ENCODE measurements at regions not wholly inside any gene's neighbourhood (a gene's known extent, or its start where the extent isn't known, plus 50 kb on each side); places are given as distances from the start of the nearest gene placed in this dataset.

DNA sequence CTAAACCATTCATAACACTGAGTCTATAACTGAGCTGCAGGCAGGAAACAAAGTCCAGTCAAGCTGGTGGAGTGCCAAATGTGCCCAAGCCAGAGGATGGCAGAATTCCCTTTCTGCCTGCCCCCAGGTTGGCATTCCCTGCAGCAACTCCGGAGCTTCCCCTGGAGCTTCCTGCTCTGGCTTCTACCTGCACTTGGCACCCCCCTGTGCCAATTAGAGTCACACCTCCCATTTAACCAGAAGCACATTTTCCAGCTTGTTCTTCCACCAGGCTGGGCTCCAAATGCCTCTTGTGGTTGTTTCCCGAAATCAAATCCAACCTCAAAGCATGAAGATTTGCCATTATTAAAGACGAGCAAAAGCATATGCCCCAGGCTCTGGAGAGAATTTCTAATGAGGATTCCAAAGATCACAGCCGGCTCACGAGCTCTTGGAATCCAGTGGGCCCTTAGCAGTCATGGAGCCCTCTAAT, 294.5 kb downstream of the RRAGC start:
- Histone ChIP-seq H3K27me3 (ENCODE audit: control insufficient read depth in 1 of 2, insufficient read depth in 2 of 2, low read length in 1 of 2) (no peaks in the 10 kb centered on the region), H3K4me1 (ENCODE audit: control insufficient read depth in 1 of 2, insufficient read depth in 2 of 2, low read length in 2 of 2) (no peaks in the 10 kb centered on the region), H3K36me3 (ENCODE audit: control insufficient read depth in 1 of 2, insufficient read depth in 2 of 2, low read length in 1 of 2) (no peaks in the 10 kb centered on the region), H3K9me3 (ENCODE audit: control insufficient read depth, low read length) (no peaks in the 10 kb centered on the region), H3K4me3 (ENCODE audit: low read length in 2 of 2) (no peak overlapping the region), H3K27ac (ENCODE audit: low read depth in 1 of 2, low read length in 2 of 2) (no peak overlapping the region)
- no peak for DNase-seq
- WGBS, 2 donors: 31 to 47% methylated on average over 5 of the region's 5 CpGs
- peak; percentile 22 for ATAC-seq (ENCODE audit: low FRiP score)
- intact Hi-C loops (cut with DNase I): no loop called here

GRCh38 chr1:38563942-38564735, 295.4 kb downstream of the RRAGC start:
- Histone ChIP-seq H3K27ac (ENCODE audit: low read depth in 1 of 2, low read length in 2 of 2) (no peak overlapping the region), H3K4me1 (ENCODE audit: control insufficient read depth in 1 of 2, insufficient read depth in 2 of 2, low read length in 2 of 2) (no peaks in the 10 kb centered on the region), H3K36me3 (ENCODE audit: control insufficient read depth in 1 of 2, insufficient read depth in 2 of 2, low read length in 1 of 2) (no peaks in the 10 kb centered on the region), H3K4me3 (ENCODE audit: low read length in 2 of 2) (no peak overlapping the region), H3K27me3 (ENCODE audit: control insufficient read depth in 1 of 2, insufficient read depth in 2 of 2, low read length in 1 of 2) (no peaks in the 10 kb centered on the region), H3K9me3 (ENCODE audit: control insufficient read depth, low read length) (no peaks in the 10 kb centered on the region)
- DNase-seq: no peak
- WGBS, 2 donors: 66% methylated on average over 7 of the region's 7 CpGs
- ATAC-seq (ENCODE audit: low FRiP score): no peak
- intact Hi-C loops (cut with DNase I): no loop called here

- no peaks in the 10 kb centered on the region for H3K36me3 ChIP-seq (ENCODE audit: control insufficient read depth in 1 of 2, insufficient read depth in 2 of 2, low read length in 1 of 2)
- H3K27me3 ChIP-seq (ENCODE audit: control insufficient read depth in 1 of 2, insufficient read depth in 2 of 2, low read length in 1 of 2): no peaks in the 10 kb centered on the region
- intact Hi-C loops (cut with DNase I): no loop called here
- ATAC-seq (ENCODE audit: low FRiP score) (no peak), DNase-seq (no peak)
- H3K9me3 ChIP-seq (ENCODE audit: control insufficient read depth, low read length): no peaks in the 10 kb centered on the region
- H3K4me1 ChIP-seq (ENCODE audit: control insufficient read depth in 1 of 2, insufficient read depth in 2 of 2, low read length in 2 of 2): no peaks in the 10 kb centered on the region
- WGBS, 2 donors: 17% methylated on average over 12 of the region's 12 CpGs
- no peak overlapping the region for H3K27ac ChIP-seq (ENCODE audit: low read depth in 1 of 2, low read length in 2 of 2)
- no peak overlapping the region for H3K4me3 ChIP-seq (ENCODE audit: low read length in 2 of 2)
Measured at GRCh38 chr1:38561725-38562124, 297.8 kb downstream of the RRAGC start.

GRCh38 chr1:38561110-38561509, 298.5 kb downstream of the RRAGC start:
- no peak for ATAC-seq (ENCODE audit: low FRiP score)
- intact Hi-C loops (cut with DNase I): no loop called here
- H3K27me3 ChIP-seq (ENCODE audit: control insufficient read depth in 1 of 2, insufficient read depth in 2 of 2, low read length in 1 of 2): no peaks in the 10 kb centered on the region

GRCh38 chr1:38560457-38560856, 299.1 kb downstream of the RRAGC start:
- no peaks in the 10 kb centered on the region for H3K9me3 ChIP-seq (ENCODE audit: control insufficient read depth, low read length)
- H3K36me3 ChIP-seq (ENCODE audit: control insufficient read depth in 1 of 2, insufficient read depth in 2 of 2, low read length in 1 of 2): no peaks in the 10 kb centered on the region
- no peaks in the 10 kb centered on the region for H3K27me3 ChIP-seq (ENCODE audit: control insufficient read depth in 1 of 2, insufficient read depth in 2 of 2, low read length in 1 of 2)
- no peak overlapping the region for H3K4me3 ChIP-seq (ENCODE audit: low read length in 2 of 2)
- no peak for ATAC-seq (ENCODE audit: low FRiP score)
- intact Hi-C loops (cut with DNase I): no loop called here
- no peaks in the 10 kb centered on the region for H3K4me1 ChIP-seq (ENCODE audit: control insufficient read depth in 1 of 2, insufficient read depth in 2 of 2, low read length in 2 of 2)
- no peak for DNase-seq
- 82 to 84% methylated on average over 7 of the region's 7 CpGs for WGBS, 2 donors
- no peak overlapping the region for H3K27ac ChIP-seq (ENCODE audit: low read depth in 1 of 2, low read length in 2 of 2)

More at GRCh38 chr1:38561110-38561509, 298.5 kb downstream of the RRAGC start:
- Histone ChIP-seq H3K4me1 (ENCODE audit: control insufficient read depth in 1 of 2, insufficient read depth in 2 of 2, low read length in 2 of 2) (no peaks in the 10 kb centered on the region), H3K4me3 (ENCODE audit: low read length in 2 of 2) (no peak overlapping the region), H3K9me3 (ENCODE audit: control insufficient read depth, low read length) (no peaks in the 10 kb centered on the region), H3K36me3 (ENCODE audit: control insufficient read depth in 1 of 2, insufficient read depth in 2 of 2, low read length in 1 of 2) (no peaks in the 10 kb centered on the region), H3K27ac (ENCODE audit: low read depth in 1 of 2, low read length in 2 of 2) (no peak overlapping the region)
- no peak for DNase-seq
- WGBS, 2 donors: 76 to 88% methylated on average over 4 of the region's 4 CpGs

DNA sequence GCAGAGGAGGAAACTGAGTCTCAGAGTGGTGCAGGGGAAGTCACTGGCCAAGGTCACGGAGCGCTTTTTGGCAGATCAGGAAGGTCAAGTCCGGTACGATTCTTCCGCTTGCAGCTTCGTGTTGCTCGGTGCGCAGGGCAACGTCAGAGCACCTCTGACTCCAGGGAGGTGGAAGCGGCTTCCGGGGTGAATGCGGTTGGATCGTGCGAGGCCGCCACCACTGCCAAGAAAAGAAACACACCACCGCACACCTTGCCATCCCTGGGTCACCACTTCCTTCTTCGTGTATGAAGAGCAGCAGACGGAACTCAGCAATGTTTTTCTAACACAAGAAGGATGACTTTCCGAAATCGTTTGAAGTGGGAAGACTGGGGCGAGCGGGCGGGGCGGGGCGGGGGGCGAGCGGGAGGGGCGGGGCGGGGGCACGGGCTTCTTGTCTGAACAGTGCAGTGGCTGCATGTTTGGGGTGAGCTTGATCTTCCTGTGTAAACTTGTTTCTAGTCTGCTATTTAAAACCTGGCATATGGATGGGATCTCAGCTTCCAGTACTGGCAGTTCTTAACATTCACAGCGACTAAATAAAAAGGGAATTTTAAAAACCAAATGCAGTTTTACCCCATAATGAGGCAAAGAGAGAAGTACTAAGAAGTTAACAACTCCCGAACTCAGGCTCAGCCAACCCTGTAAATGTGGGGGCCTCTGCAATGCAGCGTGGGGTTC, 300.0 kb downstream of the RRAGC start:
- peak overlapping the region in 1 of 2 donors; percentile 24 for H3K4me3 ChIP-seq (ENCODE audit: low read length in 2 of 2)
- DNase-seq (peak in 1 of 2 donors; percentile 62), ATAC-seq (ENCODE audit: low FRiP score) (no peak)
- intact Hi-C loops (cut with DNase I): no loop called here
- H3K27me3 ChIP-seq (ENCODE audit: control insufficient read depth in 1 of 2, insufficient read depth in 2 of 2, low read length in 1 of 2): no peaks in the 10 kb centered on the region
- no peaks in the 10 kb centered on the region for H3K36me3 ChIP-seq (ENCODE audit: control insufficient read depth in 1 of 2, insufficient read depth in 2 of 2, low read length in 1 of 2)
- H3K9me3 ChIP-seq (ENCODE audit: control insufficient read depth, low read length): no peaks in the 10 kb centered on the region
- no peaks in the 10 kb centered on the region for H3K4me1 ChIP-seq (ENCODE audit: control insufficient read depth in 1 of 2, insufficient read depth in 2 of 2, low read length in 2 of 2)
- no peak overlapping the region for H3K27ac ChIP-seq (ENCODE audit: low read depth in 1 of 2, low read length in 2 of 2)
- WGBS, 2 donors: 6% methylated on average over 33 of the region's 33 CpGs

DNA sequence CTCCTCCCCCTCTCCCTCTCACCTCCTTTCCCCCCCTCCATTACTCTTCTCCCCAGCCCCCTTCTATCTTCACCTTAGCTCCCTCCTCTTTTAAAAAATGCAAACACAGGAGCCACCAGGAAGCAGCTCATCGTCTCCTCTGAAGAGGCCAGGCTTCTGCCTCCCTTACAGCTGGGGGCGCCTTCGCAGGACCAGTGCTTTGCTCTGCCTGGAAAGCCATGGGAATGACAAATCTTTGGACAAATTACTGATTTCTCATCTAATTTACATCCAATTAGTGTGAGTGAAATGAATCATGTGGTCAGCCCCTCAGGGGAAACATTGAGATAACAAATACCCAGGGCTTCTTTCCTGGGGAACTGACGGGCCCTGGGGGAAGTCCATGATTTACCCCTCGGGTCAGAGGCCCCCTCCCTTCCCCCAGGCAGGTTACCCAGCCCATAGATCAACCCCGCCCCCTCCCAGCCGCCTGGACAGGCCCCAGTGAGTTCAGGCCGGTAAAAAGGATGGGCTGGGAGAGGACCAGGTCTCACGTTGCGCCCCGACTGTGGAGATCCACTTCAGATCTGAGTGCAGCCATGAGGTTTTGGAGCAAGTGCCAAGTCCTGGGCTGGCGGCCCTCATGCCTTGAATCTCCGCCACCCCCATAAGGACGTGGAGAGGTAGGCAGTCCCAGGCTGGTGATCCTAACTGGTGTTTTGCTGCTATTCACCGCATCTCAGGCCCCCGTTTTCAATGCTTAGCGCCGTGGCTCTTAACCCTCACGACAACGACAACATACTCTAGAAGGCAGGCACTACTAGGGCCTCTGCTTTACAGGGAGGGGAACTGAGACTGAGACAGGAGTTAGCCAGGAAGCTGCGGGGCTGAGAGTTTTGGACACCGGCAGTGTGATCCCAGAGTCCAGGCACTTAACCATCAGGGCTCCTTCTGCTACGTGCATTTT, 300.8 kb downstream of the RRAGC start:
- Histone ChIP-seq H3K27ac (ENCODE audit: low read depth in 1 of 2, low read length in 2 of 2) (no peak overlapping the region), H3K9me3 (ENCODE audit: control insufficient read depth, low read length) (peaks cover under 1% of the 10 kb centered on the region), H3K4me1 (ENCODE audit: control insufficient read depth in 1 of 2, insufficient read depth in 2 of 2, low read length in 2 of 2) (no peaks in the 10 kb centered on the region), H3K27me3 (ENCODE audit: control insufficient read depth in 1 of 2, insufficient read depth in 2 of 2, low read length in 1 of 2) (no peaks in the 10 kb centered on the region), H3K36me3 (ENCODE audit: control insufficient read depth in 1 of 2, insufficient read depth in 2 of 2, low read length in 1 of 2) (no peaks in the 10 kb centered on the region), H3K4me3 (ENCODE audit: low read length in 2 of 2) (peak overlapping the region in 1 of 2 donors; percentile 24)
- intact Hi-C loops (cut with DNase I): no loop called here
- 49 to 58% methylated on average over 23 of the region's 23 CpGs for WGBS, 2 donors
- no peak for DNase-seq
- ATAC-seq (ENCODE audit: low FRiP score): no peak

DNA sequence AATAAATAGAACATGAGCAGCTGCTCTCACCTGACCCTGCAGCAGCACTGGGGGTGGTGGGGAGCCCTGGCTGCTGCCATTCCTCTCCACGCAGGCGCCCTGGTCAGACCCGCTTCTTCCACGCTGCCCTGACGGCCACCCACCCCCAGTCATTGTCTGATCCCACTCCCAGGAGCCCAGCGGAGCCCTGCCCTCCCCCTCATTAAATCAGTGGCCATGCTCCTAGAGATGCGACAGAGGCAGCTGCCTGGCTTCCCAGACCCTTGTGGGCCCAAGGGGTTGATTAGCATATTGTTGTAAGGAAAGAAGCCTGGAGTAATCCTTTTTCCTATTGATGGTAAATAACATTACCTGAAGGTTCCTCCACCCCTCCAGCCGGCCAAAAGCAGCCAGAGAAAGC, 301.5 kb downstream of the RRAGC start:
- DNase-seq (no peak), ATAC-seq (ENCODE audit: low FRiP score) (no peak)
- intact Hi-C loops (cut with DNase I): no loop called here
- WGBS, 2 donors: 89 to 92% methylated on average over 8 of the region's 8 CpGs
- H3K4me3 ChIP-seq (ENCODE audit: low read length in 2 of 2): no peak overlapping the region
- H3K36me3 ChIP-seq (ENCODE audit: control insufficient read depth in 1 of 2, insufficient read depth in 2 of 2, low read length in 1 of 2): no peaks in the 10 kb centered on the region
- no peak overlapping the region for H3K27ac ChIP-seq (ENCODE audit: low read depth in 1 of 2, low read length in 2 of 2)
- peaks cover 2% of the 10 kb centered on the region for H3K9me3 ChIP-seq (ENCODE audit: control insufficient read depth, low read length)
- H3K27me3 ChIP-seq (ENCODE audit: control insufficient read depth in 1 of 2, insufficient read depth in 2 of 2, low read length in 1 of 2): no peaks in the 10 kb centered on the region
- H3K4me1 ChIP-seq (ENCODE audit: control insufficient read depth in 1 of 2, insufficient read depth in 2 of 2, low read length in 2 of 2): no peaks in the 10 kb centered on the region

Measured in aorta (tissue), 5 donors.